Tibial nerve (tissue), 4 donors: ENCODE measurements at regions not wholly inside any gene's neighbourhood (a gene's known extent, or its start where the extent isn't known, plus 50 kb on each side); places are given as distances from the start of the nearest gene placed in this dataset.

Experiments
- DNase-seq, 2 donors: peaks; one replicate each; pipeline ENCODE4 v3.0.0-alpha.2; 2019; ENCODE audit warnings: low spot score in 2 of 2
- H3K27ac ChIP-seq, 4 donors: fragments of 200-600 bp; sonication (generic) in 3 of 4; one replicate each; pipeline ENCODE4 v1.5.1; 2017 to 2019; ENCODE audit warnings: mild to moderate bottlenecking in 1 of 4
- H3K27me3 ChIP-seq, 2 donors: fragments of 200-600 bp; sonication (generic) in 1 of 2; one replicate each; pipeline versions ENCODE4 v1.5.1 to v1.6.0; 2017 to 2019
- H3K36me3 ChIP-seq, 3 donors: fragments of 200-600 bp; sonication (generic); one replicate each; pipeline ENCODE4 v1.5.1; 2018 to 2019
- H3K4me1 ChIP-seq, 4 donors: fragments of 200-600 bp; sonication (generic) in 3 of 4; one replicate each; pipeline ENCODE4 v1.5.1; 2017 to 2019
- H3K4me3 ChIP-seq, 4 donors: fragments of 200-600 bp; sonication (generic) in 3 of 4; one replicate each; pipeline ENCODE4 v1.5.1; 2017 to 2019; ENCODE audit warnings: mild to moderate bottlenecking in 1 of 4, moderate library complexity in 1 of 4
- H3K9me3 ChIP-seq, 4 donors: fragments of 200-600 bp; sonication (generic) in 3 of 4; one replicate each; pipeline ENCODE4 v1.5.1; 2017 to 2019
- CTCF ChIP-seq, 5 experiments: fragments of 200-600 bp in 3 of 5; fragments of 450-650 bp in 2 of 5; sonication (generic) in 3 of 5; IDR thresholded peaks; one replicate each; pipeline ENCODE4 v1.5.1; 2016 to 2019; ENCODE audit warnings: antibody characterized with exemption in 5 of 5, mild to moderate bottlenecking in 3 of 5, moderate library complexity in 2 of 5
- EP300 ChIP-seq, 2 donors: sonication (generic); formaldehyde crosslinking; IDR thresholded peaks; one replicate each; pipeline ENCODE4 v1.6.1; 2017; ENCODE audit warnings: antibody characterized with exemption in 2 of 2, mild to moderate bottlenecking in 1 of 2
- POLR2A ChIP-seq, 2 donors: fragments of 450-650 bp; IDR thresholded peaks; one replicate each; pipeline ENCODE4 v1.6.1; 2017; ENCODE audit warnings: antibody characterized with exemption in 2 of 2, mild to moderate bottlenecking in 2 of 2, moderate library complexity in 2 of 2
- WGBS, 2 donors: methylation state at CpG; one replicate each; pipeline ENCODE4 v1.1.5; 2018; 5-methylcytosine and 5-hydroxymethylcytosine counted together

GRCh38 chr17:77767148-77767547, 191.4 kb upstream of the TNRC6C start:
- Histone ChIP-seq H3K4me1 (peaks cover 0 to under 1% (median 0%) of the 10 kb centered on the region in 4 donors), H3K27ac (no peak overlapping the region), H3K4me3 (no peak overlapping the region), H3K9me3 (no peaks in the 10 kb centered on the region), H3K27me3 (no peaks in the 10 kb centered on the region), H3K36me3 (no peaks in the 10 kb centered on the region)
- DNase-seq, result no peak
- TF ChIP-seq POLR2A (IDR thresholded peaks at IDR 0.05) (no peak), EP300 (IDR thresholded peaks at IDR 0.05) (no peak), CTCF (IDR thresholded peaks at IDR 0.05) (no peak)

- Histone ChIP-seq H3K27ac (no peak overlapping the region), H3K9me3 (no peaks in the 10 kb centered on the region), H3K4me1 (peaks cover 0 to 12% (median 4%) of the 10 kb centered on the region in 4 donors), H3K36me3 (no peaks in the 10 kb centered on the region), H3K4me3 (no peak overlapping the region), H3K27me3 (no peaks in the 10 kb centered on the region)
- WGBS, 2 donors, result 67 to 71% methylated on average over 13 to 14 of the region's 14 CpGs
- DNase-seq, result no peak
- TF ChIP-seq CTCF (IDR thresholded peaks at IDR 0.05) (no peak), EP300 (IDR thresholded peaks at IDR 0.05) (no peak), POLR2A (IDR thresholded peaks at IDR 0.05) (no peak)
These were observed 190.2 kb upstream of the TNRC6C start for GRCh38 chr17:77768248-77768852.

- Histone ChIP-seq H3K4me1 (peaks cover 0 to 15% (median 4%) of the 10 kb centered on the region in 4 donors), H3K27ac (no peak overlapping the region), H3K36me3 (no peaks in the 10 kb centered on the region), H3K4me3 (no peak overlapping the region), H3K27me3 (no peaks in the 10 kb centered on the region), H3K9me3 (no peaks in the 10 kb centered on the region)
- TF ChIP-seq CTCF (IDR thresholded peaks at IDR 0.05) (no peak), POLR2A (IDR thresholded peaks at IDR 0.05) (no peak), EP300 (IDR thresholded peaks at IDR 0.05) (no peak)
- DNase-seq, result no peak
- WGBS, 2 donors, result 76 to 82% methylated on average over 7 of the region's 7 CpGs
These were observed 189.3 kb upstream of the TNRC6C start for GRCh38 chr17:77769215-77769614.

- peaks cover 0 to 15% (median 4%) of the 10 kb centered on the region in 4 donors for H3K4me1 ChIP-seq
- no peak for TF ChIP-seq CTCF (IDR thresholded peaks at IDR 0.05)
- no peak for TF ChIP-seq POLR2A (IDR thresholded peaks at IDR 0.05)
- TF ChIP-seq EP300 (IDR thresholded peaks at IDR 0.05), result no peak
- no peaks in the 10 kb centered on the region for H3K36me3 ChIP-seq
- no peak overlapping the region for H3K4me3 ChIP-seq
- no peaks in the 10 kb centered on the region for H3K9me3 ChIP-seq
- WGBS, 2 donors, result 84 to 88% methylated on average over 8 to 11 of the region's 11 CpGs
- DNase-seq, result no peak
- no peak overlapping the region for H3K27ac ChIP-seq
- H3K27me3 ChIP-seq, result no peaks in the 10 kb centered on the region
These were observed 188.7 kb upstream of the TNRC6C start for GRCh38 chr17:77769762-77770161.

GRCh38 chr17:77770331-77771105, 188.0 kb upstream of the TNRC6C start:
- Histone ChIP-seq H3K9me3 (no peaks in the 10 kb centered on the region), H3K4me1 (peaks cover 0 to 15% (median 4%) of the 10 kb centered on the region in 4 donors), H3K27ac (no peak overlapping the region), H3K4me3 (no peak overlapping the region), H3K36me3 (no peaks in the 10 kb centered on the region), H3K27me3 (no peaks in the 10 kb centered on the region)
- no peak for TF ChIP-seq CTCF (IDR thresholded peaks at IDR 0.05)
- TF ChIP-seq EP300 (IDR thresholded peaks at IDR 0.05), result no peak
- TF ChIP-seq POLR2A (IDR thresholded peaks at IDR 0.05), result no peak
- DNase-seq, result no peak
- WGBS, 2 donors, result 81 to 83% methylated on average over 16 to 17 of the region's 17 CpGs
